ENCODE measurements at regions not wholly inside any gene's neighbourhood (a gene's known extent, or its start where the extent isn't known, plus 50 kb on each side); places are given as distances from the start of the nearest gene placed in this dataset.
"Not testable (repeated sequence)": the region's sequence is repeated elsewhere in the genome, so short reads cannot be mapped to it uniquely, and the experiment has no call there.

- no peak overlapping the region for H3K27ac Mint-ChIP-seq
- H3K4me3 Mint-ChIP-seq, result no peak overlapping the region
- no peaks in the 10 kb centered on the region for H3K36me3 Mint-ChIP-seq (ENCODE audit: low read depth)
- DNase-seq (ENCODE audit: low spot score), result no peak
- peaks cover 5% of the 10 kb centered on the region for H3K9me3 Mint-ChIP-seq
- no peaks in the 10 kb centered on the region for H3K4me1 Mint-ChIP-seq (ENCODE audit: low read depth)
- H3K27me3 Mint-ChIP-seq (ENCODE audit: low read depth), result no peaks in the 10 kb centered on the region
These were observed 198.6 kb upstream of the EEF2KMT start for GRCh38 chr16:5296176-5296575.

DNA sequence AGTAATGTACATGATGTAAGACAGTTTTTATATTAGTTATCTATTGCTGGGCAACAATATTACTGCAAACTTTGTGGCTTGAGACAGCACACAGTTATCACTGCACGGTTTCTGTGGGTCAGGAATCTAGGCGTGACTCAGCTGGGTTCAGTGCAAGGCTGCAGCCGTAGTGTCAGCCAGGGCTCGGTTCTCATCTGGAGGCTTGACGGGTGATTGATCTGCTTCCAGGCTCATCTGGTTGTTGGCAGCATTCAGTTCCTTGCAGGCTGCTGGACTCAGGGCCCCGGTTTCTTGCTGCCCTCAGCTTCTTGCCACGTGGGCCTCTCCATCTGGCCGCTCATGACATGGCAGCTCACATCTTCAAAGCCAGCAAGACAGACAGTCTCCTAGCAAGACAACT lies 197.7 kb upstream of the EEF2KMT start:
- H3K36me3 Mint-ChIP-seq (ENCODE audit: low read depth); DNase-seq (ENCODE audit: low spot score); H3K4me3 Mint-ChIP-seq; H3K27ac Mint-ChIP-seq; H3K27me3 Mint-ChIP-seq (ENCODE audit: low read depth); H3K4me1 Mint-ChIP-seq (ENCODE audit: low read depth); H3K9me3 Mint-ChIP-seq: not testable (repeated sequence)

GRCh38 chr16:5282152-5282551 lies 184.6 kb upstream of the EEF2KMT start:
- not testable (repeated sequence) for H3K4me1 Mint-ChIP-seq (ENCODE audit: low read depth); H3K36me3 Mint-ChIP-seq (ENCODE audit: low read depth); DNase-seq (ENCODE audit: low spot score); H3K27ac Mint-ChIP-seq; H3K27me3 Mint-ChIP-seq (ENCODE audit: low read depth); H3K4me3 Mint-ChIP-seq
- H3K9me3 Mint-ChIP-seq, result peaks cover 42% of the 10 kb centered on the region

- Mint-ChIP-seq H3K4me3 (no peak overlapping the region), H3K4me1 (ENCODE audit: low read depth) (no peaks in the 10 kb centered on the region), H3K27me3 (ENCODE audit: low read depth) (no peaks in the 10 kb centered on the region), H3K27ac (no peak overlapping the region), H3K9me3 (no peaks in the 10 kb centered on the region), H3K36me3 (ENCODE audit: low read depth) (no peaks in the 10 kb centered on the region)
- no peak for DNase-seq (ENCODE audit: low spot score)
These were observed 159.9 kb upstream of the EEF2KMT start for GRCh38 chr16:5257462-5257861.

DNA sequence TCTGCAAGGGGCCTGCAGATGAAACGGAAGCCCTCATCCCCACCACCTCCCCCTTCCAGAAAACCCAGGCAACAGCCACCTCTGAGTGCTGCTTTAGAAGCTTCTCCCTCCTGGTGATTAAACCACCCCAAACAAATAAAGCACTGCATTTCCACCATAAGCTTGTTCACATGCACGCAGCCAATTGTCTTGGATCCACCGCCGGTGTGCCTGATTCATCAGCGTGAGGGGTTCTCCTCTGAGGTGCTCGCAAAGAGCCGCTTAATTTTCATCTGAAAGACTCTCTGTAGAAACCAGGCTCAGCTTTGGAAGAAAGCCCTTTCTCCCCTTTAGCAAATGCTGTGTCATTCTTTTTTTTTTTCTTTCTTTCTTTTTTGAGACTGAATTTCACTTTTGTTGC lies 155.2 kb upstream of the EEF2KMT start:
- no peak for DNase-seq (ENCODE audit: low spot score)
- no peak overlapping the region for H3K4me3 Mint-ChIP-seq
- no peak overlapping the region for H3K27ac Mint-ChIP-seq

DNA sequence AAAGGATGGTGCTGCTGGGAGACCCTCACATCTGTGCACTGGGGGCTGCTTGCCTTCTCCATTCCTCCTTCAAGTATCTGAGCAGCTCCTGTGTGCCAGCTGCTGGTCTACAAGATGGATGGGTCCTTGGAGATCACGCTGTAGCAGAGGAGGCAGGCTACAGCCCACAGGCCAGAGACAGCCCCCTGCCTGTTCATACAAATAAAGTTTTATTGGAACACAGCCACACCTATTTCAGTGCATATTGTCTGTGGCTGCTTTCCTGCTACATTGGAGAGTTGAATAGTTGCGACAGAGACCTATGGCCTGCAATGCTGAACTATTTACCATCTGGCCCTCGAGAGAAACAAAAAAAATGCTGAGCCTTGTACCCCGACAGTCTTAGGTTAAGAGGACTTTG lies 149.8 kb upstream of the EEF2KMT start:
- H3K27me3 Mint-ChIP-seq (ENCODE audit: low read depth); H3K4me1 Mint-ChIP-seq (ENCODE audit: low read depth); H3K9me3 Mint-ChIP-seq; H3K36me3 Mint-ChIP-seq (ENCODE audit: low read depth); H3K4me3 Mint-ChIP-seq; DNase-seq (ENCODE audit: low spot score); H3K27ac Mint-ChIP-seq: not testable (repeated sequence)

More for the DNA sequence above, 155.2 kb upstream of the EEF2KMT start:
- Mint-ChIP-seq H3K27me3 (ENCODE audit: low read depth) (no peaks in the 10 kb centered on the region), H3K4me1 (ENCODE audit: low read depth) (no peaks in the 10 kb centered on the region), H3K36me3 (ENCODE audit: low read depth) (no peaks in the 10 kb centered on the region), H3K9me3 (no peaks in the 10 kb centered on the region)

- H3K4me3 Mint-ChIP-seq; H3K27ac Mint-ChIP-seq; H3K36me3 Mint-ChIP-seq (ENCODE audit: low read depth); DNase-seq (ENCODE audit: low spot score); H3K4me1 Mint-ChIP-seq (ENCODE audit: low read depth); H3K9me3 Mint-ChIP-seq: not testable (repeated sequence)
- peaks cover 19% of the 10 kb centered on the region for H3K27me3 Mint-ChIP-seq (ENCODE audit: low read depth)
These were observed 142.7 kb upstream of the EEF2KMT start for GRCh38 chr16:5240278-5240626.

DNA sequence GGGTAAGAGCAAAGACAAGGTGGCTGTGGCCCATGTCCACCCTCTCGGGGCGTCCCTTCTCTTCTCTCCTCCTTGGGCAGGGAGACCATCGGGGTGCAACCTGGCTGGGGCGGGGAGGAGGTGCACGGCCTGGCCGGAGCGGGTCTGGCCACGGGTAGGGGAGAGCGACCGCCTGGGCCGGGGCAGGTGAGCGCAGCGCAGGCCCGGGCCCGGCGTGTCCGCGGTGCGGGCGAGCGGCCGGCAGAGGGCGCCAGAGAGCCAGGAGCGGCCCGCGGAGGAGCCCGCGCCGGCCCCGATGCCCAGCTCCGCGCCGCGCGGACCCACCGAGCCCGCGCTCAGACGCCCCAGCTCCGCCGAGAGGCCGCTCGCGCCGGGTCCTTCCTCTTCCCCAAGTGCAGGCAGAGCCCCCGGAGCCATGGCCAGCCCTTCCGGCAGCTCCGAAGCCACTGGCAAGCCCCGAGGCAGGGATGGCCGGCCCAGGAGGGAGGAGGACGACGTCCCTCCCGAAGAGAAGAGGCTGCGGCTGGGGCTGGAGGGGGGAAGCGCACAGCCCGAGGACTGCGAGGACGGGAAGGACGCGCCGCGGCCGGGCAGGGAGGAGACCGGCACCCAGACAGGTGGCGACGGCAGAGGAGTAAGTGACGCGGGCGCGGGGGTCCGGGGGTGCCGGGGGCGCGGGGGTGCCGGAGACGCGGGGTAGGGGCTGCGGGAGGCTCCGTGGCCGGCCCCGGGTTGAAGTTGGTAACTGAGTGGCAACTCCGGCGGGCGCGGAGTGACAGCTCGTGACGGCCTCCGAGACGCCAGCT lies 142.1 kb upstream of the EEF2KMT start:
- H3K9me3 Mint-ChIP-seq; H3K4me1 Mint-ChIP-seq (ENCODE audit: low read depth); H3K36me3 Mint-ChIP-seq (ENCODE audit: low read depth); H3K27ac Mint-ChIP-seq; H3K4me3 Mint-ChIP-seq: not testable (repeated sequence)
- peak; percentile 37 for DNase-seq (ENCODE audit: low spot score)
- peaks cover 19% of the 10 kb centered on the region for H3K27me3 Mint-ChIP-seq (ENCODE audit: low read depth)

DNA sequence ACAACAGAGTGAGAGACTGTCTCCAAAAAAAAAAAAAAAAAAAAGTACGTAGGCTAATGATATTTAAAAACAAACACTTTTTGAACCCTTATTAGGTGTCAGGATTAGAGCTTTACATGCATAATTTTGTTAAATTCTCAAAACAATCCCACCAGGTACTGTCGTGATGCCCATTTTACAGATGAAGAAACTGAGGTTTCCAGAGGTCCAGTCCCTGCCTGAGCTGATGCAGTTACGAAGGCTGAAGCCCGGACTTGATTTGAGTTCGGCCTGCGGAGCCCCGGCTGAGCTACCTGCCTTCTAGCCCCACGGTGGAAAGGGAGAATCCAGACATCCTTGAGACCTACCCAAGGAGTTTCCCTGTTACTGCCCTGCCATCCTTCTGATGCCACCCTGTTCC lies 137.5 kb upstream of the EEF2KMT start:
- Mint-ChIP-seq H3K36me3 (ENCODE audit: low read depth) (no peaks in the 10 kb centered on the region), H3K27ac (no peak overlapping the region), H3K9me3 (peaks cover 5% of the 10 kb centered on the region), H3K4me3 (no peak overlapping the region), H3K27me3 (ENCODE audit: low read depth) (peaks cover 9% of the 10 kb centered on the region), H3K4me1 (ENCODE audit: low read depth) (peaks cover 2% of the 10 kb centered on the region)
- DNase-seq (ENCODE audit: low spot score), result no peak

- H3K4me3 Mint-ChIP-seq, result no peak overlapping the region
- DNase-seq (ENCODE audit: low spot score), result no peak
- no peaks in the 10 kb centered on the region for H3K36me3 Mint-ChIP-seq (ENCODE audit: low read depth)
- peaks cover 9% of the 10 kb centered on the region for H3K27me3 Mint-ChIP-seq (ENCODE audit: low read depth)
- H3K9me3 Mint-ChIP-seq, result peaks cover 5% of the 10 kb centered on the region
- peaks cover 2% of the 10 kb centered on the region for H3K4me1 Mint-ChIP-seq (ENCODE audit: low read depth)
- no peak overlapping the region for H3K27ac Mint-ChIP-seq
These were observed 136.9 kb upstream of the EEF2KMT start for GRCh38 chr16:5234295-5235050.

DNA sequence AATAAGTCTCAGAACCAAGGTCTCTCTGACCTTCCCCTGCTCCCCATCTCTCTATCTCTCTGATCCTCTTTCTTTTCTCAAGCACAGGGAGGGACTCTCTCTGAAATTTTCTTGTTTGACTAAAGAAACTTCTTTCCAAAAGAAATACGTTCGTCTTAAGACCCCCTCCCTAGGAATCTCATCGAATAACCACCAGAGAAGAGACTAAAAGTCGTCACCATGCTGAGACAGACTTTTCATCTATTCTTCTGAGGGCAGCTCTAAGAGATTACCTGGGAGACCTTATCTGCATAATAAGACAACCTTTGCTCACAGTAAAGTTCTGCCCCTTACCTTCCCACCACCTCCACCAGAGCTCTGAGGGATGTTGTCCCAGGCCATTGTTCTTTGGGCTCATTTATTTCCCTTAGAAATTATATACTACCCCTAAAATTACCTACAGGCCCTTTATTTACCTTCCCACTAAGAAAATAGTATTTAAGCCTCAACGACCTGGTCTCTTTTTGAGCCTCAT lies 133.7 kb upstream of the EEF2KMT start:
- no peak for DNase-seq (ENCODE audit: low spot score)
- Mint-ChIP-seq H3K4me3 (no peak overlapping the region), H3K36me3 (ENCODE audit: low read depth) (no peaks in the 10 kb centered on the region), H3K27ac (no peak overlapping the region), H3K4me1 (ENCODE audit: low read depth) (no peaks in the 10 kb centered on the region), H3K9me3 (peaks cover 5% of the 10 kb centered on the region), H3K27me3 (ENCODE audit: low read depth) (no peaks in the 10 kb centered on the region)

GRCh38 chr16:5228369-5228768 lies 130.8 kb upstream of the EEF2KMT start:
- DNase-seq (ENCODE audit: low spot score), result no peak
- Mint-ChIP-seq H3K27me3 (ENCODE audit: low read depth) (no peaks in the 10 kb centered on the region), H3K4me1 (ENCODE audit: low read depth) (no peaks in the 10 kb centered on the region), H3K4me3 (no peak overlapping the region), H3K27ac (no peak overlapping the region), H3K36me3 (ENCODE audit: low read depth) (no peaks in the 10 kb centered on the region), H3K9me3 (peaks cover 5% of the 10 kb centered on the region)

DNA sequence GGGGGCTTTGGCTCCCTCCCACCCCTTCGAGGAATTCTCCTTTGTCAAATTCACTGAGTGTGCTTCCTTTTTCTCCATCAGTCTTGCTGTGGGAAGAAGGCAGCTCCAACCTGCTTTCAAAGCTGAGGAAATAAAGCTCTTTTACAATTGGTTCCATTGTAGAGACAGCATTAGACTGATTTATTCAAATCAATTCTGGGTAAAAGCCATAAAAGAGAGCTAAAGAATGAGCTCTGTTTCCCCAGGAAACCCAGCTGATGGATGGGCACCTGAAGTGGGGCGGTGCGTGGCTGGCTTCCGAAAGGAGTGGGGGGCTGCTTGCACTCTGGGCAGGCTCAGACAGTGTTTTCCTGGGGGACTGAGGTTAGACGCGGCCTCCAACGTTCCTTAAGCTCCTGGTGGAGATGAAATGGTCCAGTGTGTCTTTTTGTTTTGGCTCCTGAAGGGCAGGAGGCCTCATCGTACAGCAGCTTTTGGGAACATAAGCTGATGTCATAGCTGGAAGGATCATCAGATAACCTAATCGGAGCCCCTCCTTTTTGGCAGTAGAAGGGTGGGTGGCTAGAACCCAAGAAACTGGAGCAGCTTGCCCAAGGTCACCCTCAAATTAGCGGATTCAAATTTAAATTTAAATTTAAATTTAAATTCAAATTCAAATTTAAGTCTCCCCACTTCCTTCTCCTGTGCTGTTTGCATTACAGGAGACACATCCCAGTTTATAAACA lies 128.5 kb upstream of the EEF2KMT start:
- no peak overlapping the region for H3K27ac Mint-ChIP-seq
- H3K36me3 Mint-ChIP-seq (ENCODE audit: low read depth), result no peaks in the 10 kb centered on the region
- no peaks in the 10 kb centered on the region for H3K9me3 Mint-ChIP-seq
- H3K4me3 Mint-ChIP-seq, result no peak overlapping the region
- H3K27me3 Mint-ChIP-seq (ENCODE audit: low read depth), result no peaks in the 10 kb centered on the region
- no peaks in the 10 kb centered on the region for H3K4me1 Mint-ChIP-seq (ENCODE audit: low read depth)
- DNase-seq (ENCODE audit: low spot score), result no peak

DNA sequence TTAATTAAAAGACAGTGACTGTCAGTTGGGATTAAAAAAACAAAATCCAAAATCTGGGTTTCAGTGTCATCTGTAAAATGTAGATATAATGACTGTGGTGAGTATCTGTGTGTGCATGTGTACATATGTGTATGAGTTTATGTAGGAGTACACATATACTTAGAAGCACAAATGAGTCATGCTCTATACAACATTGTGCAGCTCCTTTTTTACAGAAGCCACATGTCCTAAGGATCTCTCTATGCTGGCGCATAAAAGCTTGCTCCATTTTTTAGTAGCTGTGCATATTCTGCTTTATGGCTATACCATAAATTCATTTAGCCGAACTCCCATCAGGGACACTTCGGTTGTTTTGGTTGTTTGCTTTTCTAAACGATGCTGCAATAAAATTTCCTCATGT lies 125.2 kb upstream of the EEF2KMT start:
- DNase-seq (ENCODE audit: low spot score), result no peak
- H3K9me3 Mint-ChIP-seq, result no peaks in the 10 kb centered on the region
- H3K4me3 Mint-ChIP-seq, result no peak overlapping the region
- H3K36me3 Mint-ChIP-seq (ENCODE audit: low read depth), result no peaks in the 10 kb centered on the region
- no peaks in the 10 kb centered on the region for H3K4me1 Mint-ChIP-seq (ENCODE audit: low read depth)
- no peaks in the 10 kb centered on the region for H3K27me3 Mint-ChIP-seq (ENCODE audit: low read depth)
- H3K27ac Mint-ChIP-seq, result no peak overlapping the region

Measured in T-helper 2 cell treated with Interferon-gamma antibody and Interleukin-4, amounts not matched to agents 5 μg/mL and 100 μg/mL, for 36 hours (primary cell).